HepG2 (cell line): ENCODE measurements at regions not wholly inside any gene's neighbourhood (a gene's known extent, or its start where the extent isn't known, plus 50 kb on each side); places are given as distances from the start of the nearest gene placed in this dataset.

Source experiments
- CTCF ChIP-seq: sonication (generic); formaldehyde crosslinking; IDR thresholded peaks from 2 replicates; pipeline ENCODE4 v1.5.0; 2020; ENCODE audit warnings: mild to moderate bottlenecking, missing genetic modification reagents, moderate library complexity
- FOSL2 ChIP-seq: sonication (generic); formaldehyde crosslinking; IDR thresholded peaks from 2 replicates; pipeline ENCODE4 v1.4.0; 2020; ENCODE audit warnings: missing genetic modification reagents
- MIER3 ChIP-seq: IDR thresholded peaks from 2 replicates; pipeline ENCODE4 v1.6.1; 2016; ENCODE audit warnings: missing compliant biosample characterization, borderline replicate concordance
- TF ChIP-seq, protein P1 (sequence below): sonication (generic); formaldehyde crosslinking; IDR thresholded peaks from 2 replicates; pipeline ENCODE4 v1.8.0; 2022; ENCODE audit warnings: mild to moderate bottlenecking, missing genetic modification reagents
- TF ChIP-seq, protein P2 (sequence below): sonication (generic); formaldehyde crosslinking; conservative IDR thresholded peaks from 2 replicates; pipeline ENCODE4 v1.4.0; 2020; ENCODE audit warnings: missing genetic modification reagents

GRCh38 chr1:88062650-88063153 lies 621.4 kb upstream of the PKN2 start:
- TF ChIP-seq MIER3 (CRISPR knock-in tag) = no peak
- TF ChIP-seq, protein P1, sequence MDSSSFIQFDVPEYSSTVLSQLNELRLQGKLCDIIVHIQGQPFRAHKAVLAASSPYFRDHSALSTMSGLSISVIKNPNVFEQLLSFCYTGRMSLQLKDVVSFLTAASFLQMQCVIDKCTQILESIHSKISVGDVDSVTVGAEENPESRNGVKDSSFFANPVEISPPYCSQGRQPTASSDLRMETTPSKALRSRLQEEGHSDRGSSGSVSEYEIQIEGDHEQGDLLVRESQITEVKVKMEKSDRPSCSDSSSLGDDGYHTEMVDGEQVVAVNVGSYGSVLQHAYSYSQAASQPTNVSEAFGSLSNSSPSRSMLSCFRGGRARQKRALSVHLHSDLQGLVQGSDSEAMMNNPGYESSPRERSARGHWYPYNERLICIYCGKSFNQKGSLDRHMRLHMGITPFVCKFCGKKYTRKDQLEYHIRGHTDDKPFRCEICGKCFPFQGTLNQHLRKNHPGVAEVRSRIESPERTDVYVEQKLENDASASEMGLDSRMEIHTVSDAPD (CRISPR knock-in tag) = no peak
- TF ChIP-seq CTCF = no peak
- TF ChIP-seq, protein P2, sequence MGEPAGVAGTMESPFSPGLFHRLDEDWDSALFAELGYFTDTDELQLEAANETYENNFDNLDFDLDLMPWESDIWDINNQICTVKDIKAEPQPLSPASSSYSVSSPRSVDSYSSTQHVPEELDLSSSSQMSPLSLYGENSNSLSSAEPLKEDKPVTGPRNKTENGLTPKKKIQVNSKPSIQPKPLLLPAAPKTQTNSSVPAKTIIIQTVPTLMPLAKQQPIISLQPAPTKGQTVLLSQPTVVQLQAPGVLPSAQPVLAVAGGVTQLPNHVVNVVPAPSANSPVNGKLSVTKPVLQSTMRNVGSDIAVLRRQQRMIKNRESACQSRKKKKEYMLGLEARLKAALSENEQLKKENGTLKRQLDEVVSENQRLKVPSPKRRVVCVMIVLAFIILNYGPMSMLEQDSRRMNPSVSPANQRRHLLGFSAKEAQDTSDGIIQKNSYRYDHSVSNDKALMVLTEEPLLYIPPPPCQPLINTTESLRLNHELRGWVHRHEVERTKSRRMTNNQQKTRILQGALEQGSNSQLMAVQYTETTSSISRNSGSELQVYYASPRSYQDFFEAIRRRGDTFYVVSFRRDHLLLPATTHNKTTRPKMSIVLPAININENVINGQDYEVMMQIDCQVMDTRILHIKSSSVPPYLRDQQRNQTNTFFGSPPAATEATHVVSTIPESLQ = no peak
- no peak for TF ChIP-seq FOSL2
